ENCODE measurements at regions not wholly inside any gene's neighbourhood (a gene's known extent, or its start where the extent isn't known, plus 50 kb on each side); places are given as distances from the start of the nearest gene placed in this dataset.
"Not testable (repeated sequence)": the region's sequence is repeated elsewhere in the genome, so short reads cannot be mapped to it uniquely, and the experiment has no call there.

DNA sequence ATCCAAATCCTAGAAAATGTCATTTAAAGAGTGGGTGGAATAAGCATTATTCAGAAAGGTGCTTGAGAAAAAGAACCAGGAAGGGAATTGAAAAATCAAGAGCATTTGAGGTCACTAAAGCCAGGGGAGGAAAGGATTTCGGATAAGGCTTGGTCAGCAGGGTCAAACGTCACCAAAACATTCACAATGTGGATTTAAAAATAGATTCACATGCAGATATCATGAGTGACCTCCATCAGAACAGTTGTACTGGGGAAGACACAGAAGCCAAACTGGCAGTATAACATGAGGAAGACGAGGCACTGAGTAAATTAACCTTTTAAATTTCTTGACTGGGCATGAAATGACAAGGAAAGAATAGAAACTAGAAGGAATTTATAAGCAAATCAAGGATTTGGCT lies 175.1 kb upstream of the CCDC196 start:
- no peak for DNase-seq (ENCODE audit: extremely low read depth, low read depth, low spot score)

DNA sequence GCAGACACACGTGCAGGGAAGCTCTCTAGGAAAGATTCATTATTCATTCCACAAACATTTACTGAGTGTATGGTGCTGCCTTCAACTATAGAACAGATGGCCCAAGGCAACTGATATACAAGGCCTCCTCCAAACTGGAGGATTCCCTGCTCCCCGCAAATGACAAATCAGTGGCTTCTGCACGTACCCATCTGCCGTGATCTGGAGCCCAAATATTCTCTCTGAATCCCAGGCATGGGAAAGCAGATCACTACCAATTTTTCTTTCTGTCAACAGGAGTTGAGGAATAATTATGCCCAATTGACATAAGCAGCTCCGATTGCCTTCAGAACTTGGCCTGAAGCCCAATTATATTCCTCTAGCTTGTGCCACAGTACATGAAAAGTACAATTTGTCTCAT lies 174.2 kb upstream of the CCDC196 start:
- DNase-seq (ENCODE audit: extremely low read depth, low read depth, low spot score), result no peak

DNA sequence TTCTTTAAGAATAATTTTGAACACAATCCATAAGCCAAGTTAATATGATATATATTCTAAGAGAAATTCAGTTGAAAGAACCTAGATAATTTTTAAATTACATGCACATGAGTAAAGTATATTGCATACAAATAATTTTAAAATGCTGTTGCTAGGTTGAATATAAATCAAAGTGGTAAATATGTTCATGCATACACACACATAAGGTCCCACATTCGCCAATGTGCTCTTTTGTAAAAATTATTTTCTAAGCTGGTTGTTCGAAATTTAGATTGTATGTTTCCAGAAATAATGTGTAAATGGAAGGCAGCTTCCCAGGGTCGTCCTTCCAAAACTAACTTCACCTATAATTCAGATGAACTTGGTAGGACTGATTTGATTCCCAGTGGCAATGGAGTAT lies 173.7 kb upstream of the CCDC196 start:
- no peak for DNase-seq (ENCODE audit: extremely low read depth, low read depth, low spot score)

DNA sequence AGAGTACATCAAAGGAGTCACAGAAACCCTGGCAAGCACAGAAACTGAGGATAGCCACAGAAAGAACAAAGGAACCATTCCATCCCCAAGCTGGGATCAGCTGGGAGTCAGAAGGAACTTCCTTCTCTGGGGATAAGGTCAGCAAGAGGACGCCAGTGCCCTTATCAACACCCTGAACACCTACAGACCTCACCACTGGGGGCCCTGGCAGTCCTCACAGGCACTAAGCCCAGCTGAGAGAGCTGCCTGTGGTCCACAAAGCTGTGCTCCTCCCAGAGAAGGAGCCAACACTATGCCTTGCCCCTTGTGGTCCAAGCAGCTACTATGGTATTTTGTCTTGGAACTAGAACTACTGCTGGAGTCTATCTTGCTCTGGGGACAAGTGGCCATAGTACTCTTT lies 171.1 kb upstream of the CCDC196 start:
- DNase-seq (ENCODE audit: extremely low read depth, low read depth, low spot score), result no peak

GRCh38 chr14:66315548-66315947 lies 170.6 kb upstream of the CCDC196 start:
- DNase-seq (ENCODE audit: extremely low read depth, low read depth, low spot score), result no peak

DNA sequence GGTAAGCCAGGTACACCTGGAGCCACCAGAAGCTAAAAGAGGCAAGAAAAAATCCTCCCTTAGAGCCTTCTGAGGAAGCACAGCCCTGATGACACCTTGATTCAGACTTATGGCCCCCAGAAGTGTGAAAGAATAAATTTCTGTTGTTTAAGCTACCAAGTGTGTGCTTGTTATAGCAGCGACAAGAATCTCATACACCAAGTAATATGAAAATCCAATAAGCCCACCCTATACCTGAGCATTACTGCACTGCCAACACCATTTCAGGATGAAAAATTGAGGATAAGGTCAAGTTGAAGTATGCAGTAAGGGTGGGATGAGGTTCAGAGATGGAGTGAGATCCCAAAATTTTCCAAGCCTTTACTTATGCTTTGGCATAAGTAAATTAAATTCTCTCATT lies 163.6 kb upstream of the CCDC196 start:
- no peak for DNase-seq (ENCODE audit: extremely low read depth, low read depth, low spot score)

- no peak for DNase-seq (ENCODE audit: extremely low read depth, low read depth, low spot score)
These were observed 155.9 kb upstream of the CCDC196 start for GRCh38 chr14:66330228-66330627.

DNA sequence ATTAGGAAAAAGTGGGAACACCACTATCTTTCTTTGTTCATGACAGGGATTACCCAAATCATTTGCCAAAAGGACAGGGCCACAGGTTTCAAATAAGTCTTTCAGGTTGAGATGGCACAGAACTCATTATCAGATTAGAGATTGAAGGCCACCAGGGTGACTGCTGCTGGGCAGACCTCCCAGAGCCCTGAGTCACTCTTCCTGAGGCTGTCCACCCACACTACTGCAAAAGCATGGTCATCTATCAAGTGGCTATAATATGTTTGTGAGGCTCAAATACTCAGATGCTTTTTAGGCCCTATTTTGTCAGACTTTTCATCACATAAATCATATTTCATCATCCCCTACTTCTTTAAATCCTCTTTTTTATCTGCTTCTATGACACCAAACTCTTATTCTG lies 155.3 kb upstream of the CCDC196 start:
- no peak for DNase-seq (ENCODE audit: extremely low read depth, low read depth, low spot score)

- DNase-seq (ENCODE audit: extremely low read depth, low read depth, low spot score), result not testable (repeated sequence)
These were observed 152.9 kb upstream of the CCDC196 start for GRCh38 chr14:66333293-66333692.

DNA sequence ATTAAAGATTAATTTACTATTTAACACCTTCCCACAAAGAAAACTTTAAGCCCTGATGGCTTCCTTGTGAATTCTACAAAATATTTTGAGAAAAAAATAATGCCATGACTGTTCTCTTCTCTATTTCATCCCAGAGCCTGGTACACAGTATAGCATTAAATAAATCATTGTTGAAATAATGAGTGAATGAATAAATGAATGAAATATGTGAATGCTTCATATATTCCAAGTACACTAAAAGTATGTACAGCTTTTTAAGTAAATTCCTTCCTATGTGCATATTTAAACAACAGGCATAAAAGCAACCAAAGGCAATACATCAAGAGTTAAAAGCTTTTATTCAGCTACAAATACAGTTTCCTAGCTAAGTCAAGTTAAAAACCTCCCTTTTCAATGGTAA lies 144.9 kb upstream of the CCDC196 start:
- DNase-seq (ENCODE audit: extremely low read depth, low read depth, low spot score), result no peak

- DNase-seq (ENCODE audit: extremely low read depth, low read depth, low spot score), result no peak
These were observed 140.2 kb upstream of the CCDC196 start for GRCh38 chr14:66345986-66346385.

- DNase-seq (ENCODE audit: extremely low read depth, low read depth, low spot score), result no peak
These were observed 134.9 kb upstream of the CCDC196 start for GRCh38 chr14:66351310-66351709.

GRCh38 chr14:66359500-66359899 lies 126.7 kb upstream of the CCDC196 start:
- DNase-seq (ENCODE audit: extremely low read depth, low read depth, low spot score), result peak; percentile 41

GRCh38 chr14:66360366-66360926 lies 125.7 kb upstream of the CCDC196 start:
- DNase-seq (ENCODE audit: extremely low read depth, low read depth, low spot score), result no peak

- DNase-seq (ENCODE audit: extremely low read depth, low read depth, low spot score), result no peak
These were observed 125.2 kb upstream of the CCDC196 start for GRCh38 chr14:66361013-66361412.

GRCh38 chr14:66365388-66365787 lies 120.8 kb upstream of the CCDC196 start:
- no peak for DNase-seq (ENCODE audit: extremely low read depth, low read depth, low spot score)

- no peak for DNase-seq (ENCODE audit: extremely low read depth, low read depth, low spot score)
These were observed 116.9 kb upstream of the CCDC196 start for GRCh38 chr14:66369157-66369697.

GRCh38 chr14:66371776-66372175 lies 114.4 kb upstream of the CCDC196 start:
- DNase-seq (ENCODE audit: extremely low read depth, low read depth, low spot score), result no peak

DNA sequence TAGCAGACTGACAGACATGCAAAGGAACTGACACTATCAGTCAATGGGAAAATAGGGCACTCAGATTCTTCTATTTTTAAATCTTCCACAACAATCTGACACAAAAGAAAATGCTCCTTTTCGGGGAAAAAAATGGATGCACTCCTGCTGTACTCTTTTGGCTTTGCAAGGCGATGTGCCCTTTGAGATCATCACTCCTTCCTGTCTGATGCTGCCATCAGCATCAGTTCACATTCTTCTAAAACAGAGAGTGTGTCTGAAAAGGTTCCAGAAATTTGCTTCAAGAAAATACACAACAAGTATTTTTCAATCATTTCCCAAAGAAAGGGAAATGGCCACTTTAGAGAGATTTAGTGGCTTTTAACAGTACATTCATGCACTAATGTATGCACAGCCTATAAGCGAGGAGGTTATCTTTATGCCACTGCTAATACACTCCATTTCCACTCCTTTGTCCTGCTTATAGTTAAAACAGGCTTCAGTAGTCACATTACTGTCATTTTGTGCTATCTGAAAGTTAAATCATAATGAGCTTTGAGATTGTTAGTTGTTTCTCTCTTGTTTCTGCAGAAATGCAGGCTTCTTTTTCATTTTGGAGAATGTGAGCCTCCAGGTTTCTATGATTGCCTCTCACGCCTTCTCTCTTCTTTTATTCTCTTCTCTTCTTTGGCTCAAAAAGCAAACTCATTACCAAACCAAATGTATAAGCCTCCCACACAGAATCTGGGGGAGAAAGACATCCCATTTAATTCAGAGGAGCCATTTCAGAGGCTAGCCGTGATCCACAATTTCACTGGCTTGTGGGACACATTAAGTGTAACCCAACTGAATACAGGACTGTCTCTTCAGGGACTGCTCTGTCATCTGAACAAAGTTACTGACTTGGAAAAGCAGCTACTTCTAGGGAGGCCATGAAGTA lies 110.9 kb upstream of the CCDC196 start:
- DNase-seq (ENCODE audit: extremely low read depth, low read depth, low spot score), result no peak

GRCh38 chr14:66377574-66377973 lies 108.6 kb upstream of the CCDC196 start:
- DNase-seq (ENCODE audit: extremely low read depth, low read depth, low spot score), result no peak

GRCh38 chr14:66378712-66379505 lies 107.3 kb upstream of the CCDC196 start:
- no peak for DNase-seq (ENCODE audit: extremely low read depth, low read depth, low spot score)
